Stimulated activated CD8-positive, alpha-beta memory T cell treated with anti-CD3 and anti-CD28 coated beads, Interleukin-7, amount 100 ng/mL, for 48 hours (primary cell): ENCODE measurements at regions not wholly inside any gene's neighbourhood (a gene's known extent, or its start where the extent isn't known, plus 50 kb on each side); places are given as distances from the start of the nearest gene placed in this dataset.

Experiments
- DNase-seq, 2 donors: peaks; one replicate each; pipeline ENCODE4 v3.0.0-alpha.2; 2020; ENCODE audit warnings: low read depth in 1 of 2; ENCODE audit errors: extremely low read depth in 1 of 2

DNA sequence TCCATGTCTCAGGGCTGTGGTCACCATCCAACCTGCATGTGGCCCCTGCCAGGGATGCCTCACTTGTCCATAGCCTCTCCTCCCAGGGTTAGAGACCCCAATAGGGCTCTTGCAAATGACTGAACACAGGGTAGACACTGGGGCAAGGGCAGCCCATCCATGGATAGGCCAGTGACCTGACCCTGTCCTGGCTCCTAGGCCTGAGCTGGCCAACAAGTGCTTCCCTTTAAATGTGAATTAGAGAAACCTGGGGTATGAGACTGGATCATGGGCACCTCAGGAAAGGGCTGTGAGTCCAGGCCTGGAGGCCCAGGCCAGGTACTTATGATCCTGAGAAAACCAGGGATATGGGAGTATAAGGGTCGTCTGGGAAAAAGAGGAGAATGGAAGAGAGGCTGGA, 64.5 kb downstream of the COPS8 start:
- DNase-seq: no peak

DNA sequence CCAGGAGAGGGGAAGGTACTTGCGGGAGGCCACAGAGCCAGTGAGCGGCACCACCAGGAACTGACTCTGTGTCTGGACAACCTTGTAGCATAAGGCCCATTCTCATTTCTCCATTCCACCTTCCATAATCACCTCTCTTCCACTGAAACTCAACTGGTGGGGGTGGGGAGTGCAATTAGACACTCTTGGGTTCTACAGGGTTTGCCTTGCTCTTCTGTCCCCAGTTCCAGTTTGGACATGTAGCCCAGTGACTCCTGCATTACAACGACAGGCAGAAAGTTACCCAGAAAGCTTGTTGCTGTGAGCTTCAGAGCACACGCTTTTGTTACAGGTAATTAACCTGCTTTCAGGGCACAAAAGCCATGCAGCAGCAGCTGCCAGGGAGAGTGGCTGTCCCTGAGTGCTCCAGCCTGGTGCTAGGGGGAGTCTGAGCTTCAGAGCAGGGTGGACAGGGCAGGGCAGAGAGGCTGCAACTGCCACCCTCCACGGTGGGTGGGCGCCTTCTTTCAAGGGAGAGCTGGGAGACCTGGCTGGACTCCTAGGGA, 65.2 kb downstream of the COPS8 start:
- DNase-seq: no peak

DNA sequence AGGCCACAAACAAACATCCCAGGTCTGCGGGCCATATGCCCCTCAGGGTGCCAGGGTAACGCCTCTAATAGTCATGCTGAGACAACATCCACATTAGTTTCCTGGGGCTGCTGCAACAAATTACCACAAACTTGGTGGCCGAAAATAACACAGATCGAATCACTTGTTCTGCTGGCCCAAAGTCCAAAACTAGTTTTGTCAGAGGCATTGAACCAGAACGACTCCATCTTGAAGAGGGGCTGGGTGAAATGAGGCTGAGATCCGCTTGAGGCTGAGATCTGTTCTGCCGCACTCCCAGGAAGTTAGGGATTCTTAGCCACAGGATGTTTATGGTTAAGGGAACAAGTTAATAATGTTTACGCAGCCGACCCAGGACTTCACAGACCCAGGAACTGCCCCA, 66.7 kb downstream of the COPS8 start:
- no peak for DNase-seq

DNA sequence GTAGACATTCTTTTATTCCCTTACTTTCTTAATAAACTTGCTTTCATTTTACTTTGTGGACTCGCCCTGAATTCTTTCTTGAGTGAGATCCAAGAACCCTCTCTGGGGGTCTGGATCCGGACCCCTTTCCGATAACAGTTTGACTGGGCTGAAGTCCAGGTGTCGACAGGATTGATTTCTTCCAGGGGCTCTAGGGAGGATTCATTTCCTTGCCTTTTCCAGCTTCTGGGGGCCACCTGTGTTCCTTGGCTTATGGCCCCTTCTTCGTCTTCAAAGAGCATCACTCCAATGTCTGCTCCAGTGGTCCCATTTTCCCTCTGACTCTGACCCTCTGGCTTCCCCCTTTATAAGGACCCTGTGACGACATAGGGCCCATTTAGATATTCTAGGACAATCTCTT, 67.5 kb downstream of the COPS8 start:
- DNase-seq: no peak

DNA sequence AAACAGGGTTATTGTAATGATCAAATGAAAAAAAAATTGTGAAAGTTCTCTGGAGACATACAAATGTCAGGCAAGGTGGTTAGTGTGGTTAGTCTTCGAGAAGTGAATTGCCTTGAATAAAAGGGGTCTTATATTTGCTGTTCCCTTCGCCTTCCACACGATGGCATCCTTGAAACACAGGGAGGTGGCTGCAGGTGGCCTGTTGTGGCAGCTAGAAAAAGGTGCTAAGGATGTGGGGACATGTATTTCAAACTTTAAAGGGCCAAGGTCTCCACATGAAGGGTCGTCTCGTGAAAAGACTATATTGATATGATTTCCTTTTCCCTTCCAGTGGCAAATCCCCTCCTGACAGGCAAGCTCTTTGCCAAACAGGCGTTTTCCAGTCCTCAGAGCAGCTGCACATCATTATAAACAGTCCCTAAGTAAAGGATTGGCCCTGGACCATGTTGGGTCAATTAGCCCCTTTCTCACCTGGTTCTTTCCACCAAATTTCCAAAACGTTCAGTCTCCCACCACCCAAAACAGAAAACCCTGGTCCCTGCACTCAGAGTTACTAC, 68.5 kb downstream of the COPS8 start:
- peak in 1 of 2 donors; percentile 37 for DNase-seq

- peak; percentile 36 to 69 for DNase-seq
Measured at GRCh38 chr2:237154884-237155851, 69.5 kb downstream of the COPS8 start.

GRCh38 chr2:237156031-237156856, 70.6 kb downstream of the COPS8 start:
- peak; percentile 61 to 65 for DNase-seq

DNA sequence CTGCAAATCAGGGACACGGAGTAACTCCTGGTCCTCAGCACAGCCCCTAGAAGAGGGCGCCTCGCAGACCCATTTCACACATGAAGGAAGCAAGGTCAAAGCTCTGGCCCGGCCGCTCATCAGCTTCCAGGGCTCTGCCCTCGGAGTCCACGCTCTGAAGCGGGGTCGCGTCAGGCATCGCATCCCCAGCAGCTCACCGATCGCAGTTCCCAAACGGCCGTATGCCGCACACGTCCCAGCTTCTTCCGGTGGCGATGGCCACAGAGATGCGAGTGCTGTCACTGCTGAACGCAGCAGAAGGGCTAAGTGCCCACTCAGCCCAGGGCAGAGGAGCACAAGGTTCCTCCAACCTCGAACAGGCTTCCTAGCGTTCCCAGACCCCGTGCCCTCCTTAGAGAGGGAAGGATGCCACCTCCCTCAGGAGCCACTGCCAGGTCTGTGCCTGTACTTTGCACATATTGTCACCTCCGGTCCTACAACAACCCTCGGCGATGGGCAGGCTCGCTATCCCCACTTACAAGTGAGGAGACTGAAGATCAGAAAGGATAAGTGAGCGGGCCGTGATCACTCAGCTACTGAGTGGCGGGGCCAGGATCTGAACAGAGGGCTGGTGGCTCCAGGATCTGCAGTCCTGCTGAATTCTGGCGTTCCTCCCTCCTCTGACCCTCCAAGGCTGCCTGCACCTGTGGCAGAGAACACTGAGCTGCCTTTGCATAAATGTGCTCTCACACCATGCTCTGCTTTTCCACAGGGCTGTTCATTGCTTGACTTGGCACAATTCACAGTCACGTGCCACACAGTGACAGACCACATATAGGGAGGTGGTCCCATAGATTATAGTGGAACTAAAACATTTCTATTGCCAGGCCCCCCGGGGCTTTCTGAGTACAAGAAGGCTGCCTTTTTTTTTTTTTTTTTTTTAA, 71.4 kb downstream of the COPS8 start:
- no peak for DNase-seq

DNA sequence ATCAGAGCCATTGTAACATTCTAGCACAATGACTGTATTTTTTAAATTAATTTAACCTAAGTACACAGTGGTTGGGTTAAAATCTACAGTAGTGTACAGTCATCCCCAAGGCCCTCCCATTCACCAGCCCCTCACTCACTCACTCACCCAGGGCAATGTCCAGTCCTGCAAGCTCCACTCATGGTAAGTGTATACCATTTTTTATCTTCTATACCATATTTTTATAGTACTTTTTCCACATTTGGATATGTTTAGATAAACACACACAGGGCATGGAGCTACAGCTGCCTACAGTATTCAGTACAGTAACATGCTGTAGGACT, 72.1 kb downstream of the COPS8 start:
- DNase-seq: no peak

DNA sequence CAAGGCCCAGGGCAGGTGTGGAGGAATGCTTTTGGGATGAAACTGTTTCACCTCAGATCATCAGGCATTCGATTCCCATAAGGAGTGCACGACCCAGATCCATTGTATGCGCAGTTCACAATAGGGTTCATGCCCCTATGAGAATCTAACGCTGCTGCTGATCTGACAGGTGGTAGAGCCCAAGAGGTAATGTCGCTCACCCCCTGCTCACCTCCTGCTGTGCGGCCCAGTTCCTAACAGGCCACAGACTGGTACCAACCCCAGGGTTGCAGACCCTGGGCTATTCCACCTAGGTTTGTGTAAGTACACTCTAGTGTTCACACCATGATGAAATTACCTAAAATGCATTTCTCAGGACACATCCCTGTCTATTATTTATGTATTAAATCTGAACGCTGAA, 72.5 kb downstream of the COPS8 start:
- no peak for DNase-seq

GRCh38 chr2:237159006-237159911, 73.6 kb downstream of the COPS8 start:
- DNase-seq: no peak

DNA sequence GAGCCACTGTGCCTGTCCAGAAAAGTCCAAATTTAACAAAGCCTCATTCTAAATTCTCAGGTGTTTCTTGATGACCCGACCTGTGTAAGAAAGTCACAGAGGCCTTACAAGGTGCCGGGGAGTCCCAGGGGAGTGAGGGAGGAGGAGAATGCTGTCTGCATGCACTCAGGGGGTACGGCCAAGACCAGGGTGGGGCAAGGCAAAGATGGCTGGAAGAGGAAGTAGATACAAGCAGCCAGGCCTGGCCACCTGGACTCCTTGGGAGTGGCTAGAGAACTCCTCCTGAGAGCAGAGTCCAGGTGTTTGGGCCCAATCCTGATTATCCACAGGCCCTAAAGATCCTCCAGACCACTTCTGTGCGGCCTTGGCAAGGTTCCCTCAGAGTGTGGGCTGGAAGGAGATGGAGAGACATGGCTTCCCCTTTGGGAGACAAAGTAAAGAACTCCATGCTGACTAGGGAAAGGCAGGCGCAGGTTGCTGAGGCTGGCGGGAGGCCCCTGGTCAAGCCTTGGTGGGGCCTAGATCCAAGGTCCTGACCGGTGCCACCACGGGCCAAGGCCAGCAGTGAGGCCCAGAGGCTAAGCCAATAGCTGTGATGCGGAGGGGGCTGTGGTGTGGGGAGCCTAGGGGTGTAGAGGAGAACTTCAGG, 74.7 kb downstream of the COPS8 start:
- DNase-seq: no peak

DNA sequence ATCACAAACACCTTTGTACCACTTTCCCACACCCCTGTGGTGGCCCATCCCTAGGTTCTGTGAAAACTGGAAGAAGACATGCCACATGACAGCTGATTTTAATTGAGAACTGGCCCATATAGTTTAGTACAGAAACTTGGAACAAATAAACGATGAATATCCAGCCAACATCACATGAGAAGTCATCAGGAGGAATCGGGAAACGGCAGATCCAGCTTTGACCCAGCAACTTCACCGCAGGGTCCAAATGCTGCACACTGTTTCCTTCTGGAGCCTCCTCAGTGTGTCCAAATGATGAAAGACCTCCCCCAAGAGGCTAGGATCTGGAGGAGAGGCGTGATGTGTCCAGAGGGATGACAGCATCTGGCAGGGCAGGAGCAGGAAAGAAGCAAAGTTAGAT, 75.5 kb downstream of the COPS8 start:
- no peak for DNase-seq

DNA sequence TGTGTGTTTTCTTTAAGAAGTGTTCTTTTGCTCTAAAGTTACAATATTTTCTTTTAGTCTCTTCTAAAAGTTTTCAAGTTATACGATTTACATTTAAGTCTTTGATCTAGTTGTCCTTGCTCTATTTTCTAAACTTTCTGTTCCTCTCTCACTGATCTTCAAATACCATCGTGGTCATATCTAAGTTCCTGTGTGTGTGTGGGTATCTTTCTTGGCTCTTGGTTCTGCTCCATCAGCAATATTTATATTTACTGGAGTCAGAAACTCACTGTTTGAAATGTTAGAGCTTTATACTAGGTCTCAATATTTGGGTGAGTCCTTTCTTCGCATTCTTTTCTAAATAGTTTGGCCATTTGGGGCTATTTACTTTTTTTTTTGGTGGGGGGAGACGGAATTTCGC, 77.3 kb downstream of the COPS8 start:
- no peak for DNase-seq

GRCh38 chr2:237164474-237165042, 78.9 kb downstream of the COPS8 start:
- no peak for DNase-seq

- DNase-seq: no peak
Measured at GRCh38 chr2:237165405-237166276, 80.0 kb downstream of the COPS8 start.

GRCh38 chr2:237167038-237167437, 81.3 kb downstream of the COPS8 start:
- no peak for DNase-seq

GRCh38 chr2:237167934-237168333, 82.2 kb downstream of the COPS8 start:
- DNase-seq: no peak
